ENCODE measurements at regions not wholly inside any gene's neighbourhood (a gene's known extent, or its start where the extent isn't known, plus 50 kb on each side); places are given as distances from the start of the nearest gene placed in this dataset.
A peak's percentile ranks its signal among the peaks of the same experiment; 100 is the strongest.
"Not testable (repeated sequence)": the region's sequence is repeated elsewhere in the genome, so short reads cannot be mapped to it uniquely, and the experiment has no call there.

DNA sequence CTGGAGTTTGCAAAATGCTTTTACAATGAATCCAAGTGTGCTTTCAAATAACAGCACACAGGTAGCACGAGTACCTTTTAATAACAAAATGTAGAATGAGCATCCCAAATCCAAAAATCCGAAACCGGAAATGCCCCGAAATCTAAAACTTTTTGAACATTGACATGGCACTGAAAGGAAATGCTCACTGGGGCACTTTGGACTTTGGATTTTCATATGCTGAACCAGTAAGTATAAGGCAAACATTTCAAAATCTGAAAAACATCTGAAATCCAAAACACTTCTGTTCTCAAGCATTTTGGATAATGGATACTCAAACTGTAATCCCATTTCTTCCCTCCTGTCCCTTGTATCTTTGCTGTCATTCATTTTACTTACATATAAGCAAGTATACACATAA is 50.1 kb downstream of the GCNT4 start:
- no peak for FAIRE-seq

DNA sequence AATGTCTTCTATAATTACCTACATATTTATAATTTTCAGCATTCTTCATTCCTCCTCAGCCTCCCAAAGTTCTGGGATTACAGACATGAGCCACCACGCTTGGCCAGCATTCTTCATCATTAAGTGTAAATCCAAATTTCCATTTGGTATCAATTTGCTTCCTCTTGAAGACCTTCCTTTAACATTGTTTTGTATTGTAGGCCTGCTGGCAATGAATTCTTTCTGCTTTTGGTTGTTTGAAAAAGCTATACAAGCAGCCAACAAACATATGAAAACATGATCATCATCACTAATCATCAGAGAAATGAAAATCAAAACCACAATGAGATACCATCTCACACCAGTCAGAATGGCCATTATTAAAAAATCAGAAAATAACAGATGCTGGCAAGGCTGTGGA is 56.4 kb downstream of the GCNT4 start:
- FAIRE-seq: no peak

DNA sequence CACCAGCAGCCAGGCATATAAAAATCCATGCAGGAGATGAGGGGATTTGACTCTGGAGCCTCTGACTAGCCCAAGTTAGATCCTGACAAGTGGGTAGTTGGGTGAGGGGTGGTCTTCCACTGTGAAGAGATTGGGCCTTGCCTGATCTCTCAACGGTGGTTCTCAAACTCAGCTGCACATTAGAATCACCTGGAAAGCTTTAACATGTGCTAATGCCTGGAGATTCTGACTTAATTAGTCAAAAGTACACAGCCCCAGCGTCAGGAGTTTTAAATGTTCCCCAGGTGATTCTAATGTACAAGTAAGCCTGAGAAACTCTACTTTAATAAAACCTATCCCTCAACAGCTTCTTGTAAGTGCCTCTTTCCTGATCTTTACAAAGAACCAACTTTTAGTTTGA is 57.5 kb downstream of the GCNT4 start:
- no peak for FAIRE-seq

DNA sequence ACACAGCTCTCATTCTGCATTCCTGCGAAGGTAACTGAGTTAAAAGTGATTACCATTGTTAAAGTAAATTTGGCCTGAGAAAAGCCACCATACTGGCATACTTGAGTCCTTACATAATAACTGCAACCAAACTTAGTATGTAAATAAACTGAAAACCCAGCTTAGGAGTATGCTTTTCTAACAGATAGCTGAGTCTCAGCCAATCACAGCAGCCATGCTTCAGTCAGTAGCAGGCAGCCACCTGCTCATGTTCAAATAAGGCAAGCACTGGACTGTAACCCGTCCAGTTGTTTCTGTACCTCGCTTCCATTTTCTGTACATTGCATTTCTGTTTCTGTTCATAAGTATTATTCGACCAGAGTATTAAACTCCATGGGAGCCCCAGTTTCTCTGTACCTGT is 58.6 kb downstream of the GCNT4 start:
- FAIRE-seq: peak; percentile 92

DNA sequence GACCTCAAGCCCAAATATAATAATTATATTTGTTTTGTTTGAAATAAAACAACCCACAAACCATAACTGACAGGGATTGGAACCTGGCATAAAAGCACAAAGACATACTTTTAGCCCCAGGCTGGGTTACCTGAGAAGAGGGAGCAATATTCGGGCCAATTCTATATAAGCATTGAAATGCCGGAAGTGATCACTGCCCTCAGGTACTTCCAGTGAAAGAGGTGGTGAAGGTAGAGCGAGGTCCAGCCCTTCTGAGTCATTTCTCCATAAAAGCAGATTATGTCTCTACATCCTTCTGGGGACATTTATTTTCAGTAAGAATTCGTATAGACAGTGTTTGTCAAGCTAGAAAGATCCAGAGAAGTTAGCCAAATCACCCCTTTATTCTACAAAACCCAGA is 59.6 kb downstream of the GCNT4 start:
- FAIRE-seq: no peak

DNA sequence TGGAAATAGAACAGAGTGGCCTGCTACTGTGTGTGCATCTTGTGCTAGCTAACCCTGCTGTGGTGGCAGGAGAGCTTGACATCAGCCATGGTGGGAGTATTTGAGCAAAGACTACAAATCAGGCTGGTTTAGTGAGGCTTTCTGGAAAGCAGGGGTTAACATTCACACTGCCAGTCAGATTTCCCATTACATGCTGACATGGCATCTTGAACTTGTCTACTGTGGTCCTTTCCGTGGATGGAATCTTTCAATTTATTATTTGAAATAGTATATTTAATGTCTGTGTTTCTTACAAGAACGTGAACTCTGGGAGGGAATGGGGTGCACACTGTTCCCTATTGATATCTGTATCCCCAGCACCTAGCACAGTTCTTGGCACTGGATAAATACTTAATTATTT is 60.8 kb downstream of the GCNT4 start:
- FAIRE-seq: no peak

DNA sequence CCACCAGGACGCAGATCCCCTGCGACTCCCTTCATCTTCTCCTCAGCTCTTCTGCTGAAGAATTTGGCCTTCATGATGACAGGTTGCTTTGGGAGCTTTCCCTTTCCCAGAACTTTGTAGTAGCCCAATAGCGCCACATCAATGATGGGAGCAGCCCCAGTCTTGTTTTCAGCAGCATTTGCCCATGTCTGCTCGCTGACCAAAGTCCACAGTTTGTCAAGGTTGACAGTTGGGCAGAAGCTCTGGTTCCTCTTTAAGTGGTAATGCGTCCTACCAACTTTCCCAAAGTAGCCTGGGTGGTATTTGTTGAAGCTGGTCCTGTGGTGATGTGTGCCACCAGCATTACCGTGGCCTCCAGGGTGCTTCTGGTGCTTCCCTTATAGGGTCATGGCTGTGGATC is 62.2 kb downstream of the GCNT4 start:
- FAIRE-seq: no peak

DNA sequence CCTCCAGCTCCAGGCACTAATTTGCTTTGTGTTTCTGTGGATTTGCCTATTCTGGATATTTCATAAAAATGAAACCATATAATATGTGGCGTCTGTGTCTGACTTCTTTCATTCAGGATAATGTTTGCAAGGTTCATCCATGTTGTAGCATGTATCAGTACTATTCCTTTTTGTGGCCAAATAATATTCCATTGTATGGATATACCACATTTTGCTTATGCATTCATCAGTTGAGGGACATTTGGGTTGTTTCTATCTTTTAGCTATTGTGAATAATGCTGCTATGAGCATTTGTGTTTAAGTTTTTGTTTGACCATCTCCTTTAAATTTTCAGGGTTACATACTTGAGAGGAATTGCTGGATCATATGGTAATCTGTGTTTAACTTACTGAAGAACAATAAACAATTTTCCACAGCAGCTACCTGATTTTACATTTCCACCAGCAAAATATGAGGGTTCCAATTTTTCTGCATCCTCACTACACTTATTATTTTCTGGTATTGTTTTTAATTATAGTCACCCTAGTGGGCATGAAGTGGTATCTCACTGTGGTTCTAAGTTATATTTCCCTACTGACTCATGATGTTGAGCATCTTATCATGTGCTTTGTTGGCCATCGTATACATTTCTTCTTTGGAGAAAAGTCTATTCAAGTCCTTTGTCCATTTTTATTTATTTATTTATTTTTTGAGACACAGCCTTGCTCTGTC is 63.9 kb downstream of the GCNT4 start:
- no peak for FAIRE-seq

DNA sequence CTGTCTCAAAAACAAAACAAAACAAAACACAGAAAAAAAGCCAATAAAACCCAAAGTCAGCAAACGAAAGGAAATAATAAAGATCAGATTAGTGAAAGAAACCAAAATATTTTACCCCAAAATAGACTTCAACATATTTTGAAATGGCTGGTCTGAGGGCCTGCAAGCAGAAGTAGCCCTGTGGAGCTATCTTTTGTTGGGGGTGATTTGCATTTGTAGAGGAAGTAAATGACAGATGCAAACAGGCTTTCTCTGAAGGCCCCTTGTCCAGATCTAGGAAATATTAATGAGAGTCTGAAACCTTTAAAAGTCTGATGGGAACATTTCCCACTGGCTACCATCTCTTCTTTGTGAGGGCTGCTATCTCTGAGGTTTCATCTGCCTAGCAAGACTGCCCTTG is 74.0 kb downstream of the GCNT4 start:
- no peak for FAIRE-seq

DNA sequence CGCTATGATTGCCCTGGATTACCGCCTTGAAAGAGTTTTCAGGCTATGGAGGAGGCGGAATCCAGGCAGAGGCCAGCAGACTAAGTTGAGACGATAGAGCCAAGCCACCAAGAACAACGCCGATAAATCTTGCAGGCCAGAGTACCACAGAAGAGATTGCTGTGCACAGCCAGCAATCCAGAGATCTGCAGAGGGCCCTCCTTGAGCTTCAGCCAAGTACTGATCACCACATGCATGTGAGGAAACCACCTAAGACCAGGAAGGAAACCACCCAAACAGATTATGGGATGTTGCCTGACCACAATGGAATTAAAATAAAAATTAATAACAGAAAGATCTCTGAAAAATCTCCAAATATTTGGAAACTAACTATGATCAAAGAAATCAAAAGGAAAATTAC is 74.9 kb downstream of the GCNT4 start:
- FAIRE-seq: no peak

DNA sequence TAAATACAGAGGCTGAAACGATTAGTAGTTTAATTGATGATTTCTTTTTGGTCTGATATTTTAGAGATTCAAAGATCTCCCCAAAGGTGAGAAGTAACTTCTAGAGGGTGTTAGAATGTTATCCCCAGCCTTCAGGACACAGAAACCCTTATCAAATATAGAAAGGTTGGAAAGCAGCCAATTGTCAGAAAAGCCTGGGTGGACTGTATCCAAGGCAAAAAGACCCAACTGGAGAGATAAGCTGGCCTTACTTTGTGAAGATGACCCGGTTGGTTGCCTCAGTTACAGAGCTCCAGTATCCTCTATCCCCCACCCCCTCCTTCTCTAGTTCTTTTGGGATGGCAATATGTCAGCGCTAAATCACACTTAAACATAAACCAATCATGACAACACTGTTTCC is 75.7 kb downstream of the GCNT4 start:
- no peak for FAIRE-seq

DNA sequence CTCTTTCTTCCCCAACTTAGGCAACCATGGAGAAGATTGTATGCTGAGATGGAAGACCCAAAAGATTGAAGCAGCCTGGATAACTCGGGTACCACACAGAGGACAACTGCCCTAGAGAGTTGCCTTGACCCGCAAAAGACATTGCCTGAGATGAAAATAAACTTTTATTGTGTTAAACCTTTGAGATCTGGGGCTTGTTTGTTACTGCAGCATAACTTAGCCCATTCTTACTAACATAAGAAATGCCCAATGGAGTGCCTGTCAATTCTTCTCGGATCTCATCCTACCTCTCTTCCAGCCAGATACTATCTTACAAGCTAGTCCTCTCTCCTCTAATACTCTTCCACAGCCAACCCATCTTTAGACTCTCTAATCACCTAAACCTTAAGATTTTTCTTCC is 76.8 kb downstream of the GCNT4 start:
- no peak for FAIRE-seq

DNA sequence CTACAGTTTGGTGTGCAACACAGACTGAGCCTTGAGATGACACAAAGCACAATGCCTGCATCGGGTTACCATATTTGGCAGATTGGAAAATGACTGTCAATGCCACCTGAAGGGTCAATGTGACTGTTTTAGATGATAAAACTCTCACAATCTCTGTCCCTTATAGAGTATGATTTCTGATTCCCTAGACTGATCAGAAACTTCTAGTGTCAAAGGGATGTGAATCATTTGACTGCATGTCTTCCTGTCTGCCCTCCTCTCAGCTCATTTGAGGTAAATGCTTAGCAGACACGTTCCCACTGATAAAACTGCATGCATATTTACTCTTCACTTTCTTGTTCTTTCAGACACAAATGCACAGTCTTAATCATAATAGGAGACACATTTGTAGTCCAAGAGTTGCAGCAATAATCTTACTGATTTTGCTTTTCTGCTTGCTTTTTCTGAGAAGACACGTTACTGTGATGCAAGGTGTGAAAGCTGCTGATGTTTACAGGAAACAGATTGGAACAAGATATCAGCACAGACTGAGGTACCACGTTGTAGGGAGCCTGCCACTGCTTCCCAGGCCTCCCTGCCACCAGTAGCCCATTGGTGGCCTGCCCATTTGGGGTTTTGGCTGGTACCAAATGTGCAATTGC is 77.8 kb downstream of the GCNT4 start:
- FAIRE-seq: no peak

DNA sequence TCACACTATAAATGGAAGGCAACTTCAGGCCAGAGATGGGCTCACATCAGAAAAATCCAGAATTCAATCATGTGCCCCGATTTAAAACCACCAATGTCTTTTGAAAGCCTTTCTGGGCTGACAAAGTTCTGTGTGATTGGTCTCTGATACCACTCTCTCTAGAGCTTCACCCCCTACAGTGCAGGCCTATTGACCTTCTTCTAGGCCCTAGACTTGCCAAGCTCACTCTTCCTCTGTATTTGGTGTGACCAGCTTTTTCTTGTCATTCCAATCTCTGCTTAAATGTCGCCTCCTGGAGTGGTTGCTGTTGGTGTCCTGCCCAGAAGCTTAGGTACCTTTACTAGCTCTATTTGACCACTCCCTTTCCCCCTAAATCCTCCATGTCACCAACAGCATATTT is 78.7 kb downstream of the GCNT4 start:
- no peak for FAIRE-seq

DNA sequence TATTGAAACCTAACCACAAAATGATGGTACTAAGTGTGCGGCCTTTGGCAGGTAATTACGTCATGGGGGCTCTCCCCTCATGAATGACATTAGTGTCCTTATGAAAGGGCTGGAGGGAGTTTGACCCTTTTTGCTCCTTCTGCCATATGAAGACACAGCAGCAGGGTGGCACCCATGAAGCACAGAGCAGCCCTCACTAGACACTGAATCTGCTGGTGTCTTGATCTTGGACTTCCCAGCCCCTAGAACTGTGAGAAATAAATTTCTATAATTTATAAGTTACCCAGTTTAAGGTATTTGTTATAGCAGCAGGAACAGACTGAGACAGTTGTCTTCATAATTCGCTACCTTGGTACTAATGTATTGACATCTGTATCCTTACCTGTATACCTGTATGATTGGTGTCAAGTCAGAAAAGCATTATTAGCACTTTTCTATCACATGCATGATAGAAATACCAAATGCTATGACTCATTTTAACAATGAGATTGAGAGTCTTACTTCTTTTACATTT is 80.4 kb downstream of the GCNT4 start:
- no peak for FAIRE-seq

DNA sequence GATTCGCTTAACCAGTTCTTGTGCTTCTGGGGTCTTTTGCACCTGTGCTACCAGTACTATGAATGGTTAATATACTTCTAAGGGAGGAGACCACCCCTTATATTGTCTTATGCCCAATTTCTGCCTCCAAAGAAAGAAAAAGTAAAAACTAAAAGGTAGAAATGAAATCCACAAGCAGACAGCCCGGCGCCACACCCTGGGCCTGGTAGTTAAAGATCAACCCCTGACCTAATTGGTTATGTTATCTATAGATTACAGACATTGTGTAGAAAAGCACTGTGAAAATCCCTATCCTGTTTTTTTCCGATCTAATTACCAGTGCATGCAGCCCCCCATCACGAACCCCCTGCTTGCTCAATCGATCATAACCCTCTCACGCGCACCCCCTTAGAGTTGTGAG is 81.5 kb downstream of the GCNT4 start:
- FAIRE-seq: not testable (repeated sequence)

DNA sequence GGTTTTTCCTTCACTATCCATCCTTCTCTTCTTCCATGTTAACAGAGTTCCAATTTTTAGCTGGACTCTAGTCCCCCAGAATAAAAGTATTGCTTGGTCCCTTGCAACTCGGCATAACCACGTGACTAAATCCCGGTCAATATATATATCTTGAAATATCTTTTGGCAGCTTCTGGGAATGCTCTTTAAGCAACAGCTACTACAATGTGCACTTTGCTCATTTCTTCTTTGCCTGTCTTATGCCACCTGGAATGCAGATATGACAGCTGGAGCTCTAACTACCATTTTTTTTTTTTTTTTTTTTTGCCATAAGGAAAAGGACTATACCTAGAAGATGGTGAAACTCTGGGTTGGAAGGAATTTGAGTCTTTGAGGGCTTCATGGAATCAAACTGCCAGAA is 82.6 kb downstream of the GCNT4 start:
- no peak for FAIRE-seq

DNA sequence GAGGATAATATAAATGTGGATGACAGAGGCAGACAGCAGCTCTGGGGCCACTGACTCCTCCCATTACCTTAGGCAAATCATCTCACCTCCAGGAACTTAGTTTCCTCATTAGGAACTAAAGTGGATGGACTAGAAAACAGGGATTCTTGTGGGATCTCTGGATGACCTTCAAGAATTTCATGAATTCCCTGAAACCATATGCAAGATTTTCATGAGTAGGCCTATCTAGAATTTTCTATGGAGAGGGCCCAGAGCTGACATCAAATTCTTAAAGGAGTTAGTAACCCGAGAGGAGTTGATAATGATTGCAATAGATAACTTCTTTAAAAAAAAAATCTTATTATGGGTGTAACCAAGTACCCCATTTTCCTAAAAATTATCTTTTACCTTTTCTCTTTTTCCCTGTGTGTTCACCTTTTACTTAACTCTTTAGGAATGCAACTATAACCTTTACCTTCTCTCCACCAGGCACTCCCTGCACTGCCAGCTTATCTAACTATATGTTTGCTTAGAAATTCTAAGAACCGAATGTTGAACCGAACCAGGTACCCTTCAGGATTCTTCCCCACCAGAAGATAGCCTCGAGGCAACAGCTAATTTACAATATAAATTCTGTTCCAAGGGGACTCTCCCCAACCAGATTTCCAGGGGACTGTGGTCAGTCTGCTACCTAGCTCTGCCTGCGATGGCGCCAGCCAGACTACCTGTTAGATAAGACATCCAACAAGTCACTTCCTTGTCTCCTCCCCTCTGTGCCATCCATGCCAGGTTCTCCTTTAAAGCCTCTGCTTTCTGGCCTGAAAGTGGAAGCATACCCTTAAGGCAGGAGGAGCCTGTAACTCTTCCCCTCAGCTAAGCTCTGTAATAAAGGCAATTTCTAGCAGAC is 86.0 kb downstream of the GCNT4 start:
- no peak for FAIRE-seq

DNA sequence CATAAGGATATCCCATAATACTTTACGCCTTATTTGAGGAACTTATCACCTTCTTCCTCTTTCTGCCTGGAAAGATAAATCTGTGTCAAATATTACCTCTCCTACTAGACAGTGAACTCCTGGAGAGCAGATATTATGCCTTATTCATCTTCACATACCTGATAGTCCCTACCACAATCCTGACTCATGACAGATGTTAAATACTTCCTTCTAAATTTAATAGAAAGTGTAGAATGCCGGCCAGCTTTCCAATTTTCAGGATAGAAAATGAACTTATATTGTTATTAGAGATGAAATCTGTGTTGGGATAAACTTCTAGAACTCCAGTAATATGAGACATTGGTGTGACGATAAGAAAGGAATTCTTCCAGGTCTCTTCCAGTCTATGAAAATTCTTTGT is 89.0 kb downstream of the GCNT4 start:
- no peak for FAIRE-seq

DNA sequence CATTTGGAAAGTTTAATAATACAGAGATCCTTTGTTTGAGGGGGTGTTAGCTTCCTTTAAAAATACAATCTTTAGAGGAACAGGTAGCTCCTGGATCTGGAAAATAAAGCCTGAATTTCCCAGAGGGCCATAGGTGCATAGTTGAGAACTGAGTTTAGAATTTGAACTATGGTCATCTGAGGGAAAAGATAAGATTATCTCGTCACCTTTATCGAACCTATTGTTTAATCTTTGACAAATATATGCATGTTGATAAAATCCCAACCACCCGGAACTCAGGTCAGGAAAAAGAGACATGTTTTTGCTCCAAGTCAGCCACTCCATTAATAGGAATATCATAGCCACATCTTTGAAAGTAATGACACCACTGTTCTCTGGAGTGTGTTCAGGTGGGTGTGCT is 91.7 kb upstream of the FAM169A start:
- no peak for FAIRE-seq

DNA sequence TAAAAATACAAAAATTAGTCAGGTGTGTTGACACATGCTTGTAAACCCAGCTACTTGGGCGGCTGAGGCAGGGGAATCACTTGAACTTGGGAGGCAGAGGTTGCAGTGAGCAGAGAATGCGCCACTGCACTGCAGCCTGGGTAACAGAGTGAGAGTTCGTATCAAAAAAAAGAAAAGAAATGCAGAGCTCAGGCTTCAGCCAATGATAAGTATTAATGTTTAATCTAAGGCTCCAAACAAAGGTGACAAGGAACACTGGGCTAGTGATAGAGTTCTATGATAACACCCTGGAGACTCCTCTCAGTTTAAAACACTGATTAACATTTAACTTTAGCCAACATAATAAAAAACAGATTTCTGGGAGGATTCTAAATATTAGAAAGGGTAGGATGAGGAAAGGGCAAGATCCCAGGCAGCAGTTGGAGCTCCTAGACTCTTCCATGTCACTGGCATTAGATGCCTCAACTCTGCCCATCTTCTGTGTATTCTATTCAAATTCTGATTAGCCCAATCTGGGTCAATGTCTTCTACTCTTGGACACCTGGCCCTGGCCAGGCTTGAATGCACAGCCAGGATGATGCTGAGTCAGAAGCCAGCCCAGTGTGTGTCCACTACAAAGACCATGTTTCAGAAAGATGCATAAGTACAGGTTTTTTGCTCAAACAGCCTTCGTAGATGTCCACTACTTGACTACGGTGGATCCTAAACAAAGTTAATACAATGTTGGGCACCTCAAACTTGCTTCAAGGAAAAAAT is 91.0 kb upstream of the FAM169A start:
- FAIRE-seq: no peak

DNA sequence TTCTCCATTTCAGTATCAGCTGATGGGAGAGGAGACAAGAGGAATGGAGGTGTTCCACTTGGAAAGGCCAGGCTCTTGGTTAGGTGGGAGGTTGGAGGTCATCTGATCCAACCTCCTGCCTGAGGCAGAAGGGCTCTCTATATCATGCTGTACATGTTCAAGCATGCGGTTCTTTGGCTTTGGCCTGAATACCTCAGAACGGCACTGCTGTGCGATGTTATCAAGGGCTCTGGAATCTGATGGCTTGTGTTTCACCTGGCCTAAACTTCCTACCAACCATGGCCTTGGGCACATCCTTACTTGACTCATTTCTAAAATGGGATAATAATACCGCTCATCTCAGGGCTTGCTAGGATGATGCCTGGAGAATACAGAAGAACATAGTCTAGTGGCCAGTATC is 90.1 kb upstream of the FAM169A start:
- no peak for FAIRE-seq

DNA sequence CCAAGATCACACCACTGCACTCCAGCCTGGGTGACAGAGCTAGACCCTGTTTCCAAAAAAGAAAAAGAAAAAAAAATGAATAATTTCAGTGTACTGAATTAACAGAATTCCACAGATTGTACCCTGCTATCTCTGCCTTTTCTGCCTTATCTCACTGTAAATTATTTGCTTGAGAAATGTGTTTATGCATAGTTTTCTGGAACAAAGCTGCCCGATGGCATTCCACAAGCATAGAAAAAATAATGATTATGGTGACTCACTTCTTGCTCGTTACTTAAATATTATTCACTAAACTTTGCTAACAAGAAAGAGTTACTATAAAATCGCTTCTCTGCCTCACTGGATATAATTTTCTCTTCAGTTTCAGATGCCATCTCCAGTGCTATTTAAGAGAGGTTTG is 88.7 kb upstream of the FAM169A start:
- FAIRE-seq: no peak
